HEK293T (cell line): ENCODE measurements at regions not wholly inside any gene's neighbourhood (a gene's known extent, or its start where the extent isn't known, plus 50 kb on each side); places are given as distances from the start of the nearest gene placed in this dataset.

Source experiments
- CTCF ChIA-PET: fragments of 350-600 bp; formaldehyde crosslinking; extraction: SDS; loops from one replicate; lab custom pipeline; 2021; ENCODE audit warnings: antibody characterized with exemption, inconsistent platforms; lab: Yijun Ruan, JAX
- POLR2A ChIA-PET: fragments of 350-600 bp; formaldehyde crosslinking; extraction: SDS; loops from one replicate; lab custom pipeline; 2020; ENCODE audit warnings: antibody characterized with exemption, inconsistent platforms; lab: Yijun Ruan, JAX
- DNase-seq: peaks from one replicate; pipeline ENCODE4 v3.0.0; 2012; ENCODE audit warnings: mixed read lengths; ENCODE audit errors: extremely low spot score
- ARNT ChIP-seq: fragments of 450-650 bp; IDR thresholded peaks from 2 replicates; pipeline ENCODE4 v1.6.1; 2017; ENCODE audit warnings: mild to moderate bottlenecking
- BHLHE40 ChIP-seq: fragments of 450-650 bp; IDR thresholded peaks from 2 replicates; pipeline ENCODE4 v1.6.1; 2016; ENCODE audit warnings: mild to moderate bottlenecking, moderate library complexity, borderline replicate concordance
- CTBP1 ChIP-seq: fragments of 450-650 bp; IDR thresholded peaks from 2 replicates; pipeline ENCODE4 v1.6.1; 2016; ENCODE audit warnings: borderline replicate concordance
- ELF4 ChIP-seq: fragments of 450-650 bp; IDR thresholded peaks from 2 replicates; pipeline ENCODE4 v1.6.1; 2017; ENCODE audit warnings: antibody characterized with exemption
- FOXA1 ChIP-seq: fragments of 450-650 bp; IDR thresholded peaks from 2 replicates; pipeline ENCODE4 v1.6.1; 2016; ENCODE audit warnings: mild to moderate bottlenecking
- FOXK2 ChIP-seq: fragments of 450-650 bp; IDR thresholded peaks from 2 replicates; pipeline ENCODE4 v1.6.1; 2016; ENCODE audit warnings: mild to moderate bottlenecking
- FOXM1 ChIP-seq: fragments of 450-650 bp; IDR thresholded peaks from 2 replicates; pipeline ENCODE4 v1.6.1; 2017; ENCODE audit warnings: mild to moderate bottlenecking, borderline replicate concordance
- HDGF ChIP-seq: fragments of 450-650 bp; IDR thresholded peaks from 2 replicates; pipeline ENCODE4 v1.6.1; 2017; ENCODE audit warnings: antibody characterized with exemption, borderline replicate concordance
- L3MBTL2 ChIP-seq: fragments of 450-650 bp; conservative IDR thresholded peaks from 2 replicates; pipeline ENCODE4 v1.6.1; 2016; ENCODE audit warnings: mild to moderate bottlenecking
- LEF1 ChIP-seq: fragments of 450-650 bp; IDR thresholded peaks from 2 replicates; pipeline ENCODE4 v1.6.1; 2017; ENCODE audit warnings: mild to moderate bottlenecking, borderline replicate concordance
- NFRKB ChIP-seq: fragments of 450-650 bp; IDR thresholded peaks from 2 replicates; pipeline ENCODE4 v1.6.1; 2016; ENCODE audit warnings: mild to moderate bottlenecking, moderate library complexity
- PKNOX1 ChIP-seq: fragments of 450-650 bp; IDR thresholded peaks from 2 replicates; pipeline ENCODE4 v1.6.1; 2016
- SP1 ChIP-seq: fragments of 450-650 bp; IDR thresholded peaks from 2 replicates; pipeline ENCODE4 v1.6.1; 2017
- SUZ12 ChIP-seq: fragments of 450-650 bp; IDR thresholded peaks from 2 replicates; pipeline ENCODE4 v1.6.1; 2016; ENCODE audit warnings: mild to moderate bottlenecking
- TARDBP ChIP-seq: fragments of 450-650 bp; IDR thresholded peaks from 2 replicates; pipeline ENCODE4 v1.6.1; 2016
- ZNF384 ChIP-seq: fragments of 450-650 bp; IDR thresholded peaks from 2 replicates; pipeline ENCODE4 v1.6.1; 2016

GRCh38 chr5:175252234-175252805 lies 191.7 kb downstream of the DRD1 start:
- TF ChIP-seq FOXA1 (no peak), PKNOX1 (no peak), CTBP1 (no peak), NFRKB (no peak), ZNF384 (no peak), BHLHE40 (no peak), LEF1 (no peak), TARDBP (no peak), FOXK2 (no peak)
- DNase-seq, result no peak
- CTCF ChIA-PET, result no interaction called here

GRCh38 chr5:175250426-175250825 lies 193.6 kb downstream of the DRD1 start:
- TF ChIP-seq TARDBP, result no peak
- DNase-seq, result no peak
- ChIA-PET CTCF (no interaction called here), POLR2A (no interaction called here)

More at GRCh38 chr5:175252234-175252805, 191.7 kb downstream of the DRD1 start:
- POLR2A ChIA-PET, result no interaction called here

DNA sequence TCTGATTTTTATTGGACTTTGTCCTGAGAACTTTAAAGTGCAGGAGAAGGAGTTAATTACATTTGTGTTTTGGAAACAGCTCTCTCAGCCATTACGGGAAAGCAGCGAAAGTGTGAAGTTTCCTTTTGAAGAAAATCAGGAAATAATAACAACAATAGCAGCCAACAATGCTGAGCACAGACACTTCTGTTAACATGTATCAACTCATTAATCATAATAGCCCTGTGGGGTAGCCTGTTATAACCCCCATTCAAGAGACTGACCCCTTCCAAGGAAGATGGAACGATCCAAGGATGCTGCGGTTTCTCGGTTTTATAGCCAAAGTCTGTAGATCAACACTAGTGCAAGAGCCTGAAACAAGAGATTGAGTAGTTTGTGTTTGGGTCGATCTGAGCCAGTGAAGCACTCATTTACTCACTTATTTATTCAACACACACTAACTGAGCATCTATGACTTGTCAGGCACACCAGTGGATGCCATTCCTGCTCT lies 195.5 kb downstream of the DRD1 start:
- DNase-seq, result no peak
- POLR2A ChIA-PET, result no interaction called here
- CTCF ChIA-PET, result no interaction called here
- TF ChIP-seq SUZ12 (no peak), SP1 (no peak), ZNF384 (no peak), L3MBTL2 (no peak), PKNOX1 (no peak)

DNA sequence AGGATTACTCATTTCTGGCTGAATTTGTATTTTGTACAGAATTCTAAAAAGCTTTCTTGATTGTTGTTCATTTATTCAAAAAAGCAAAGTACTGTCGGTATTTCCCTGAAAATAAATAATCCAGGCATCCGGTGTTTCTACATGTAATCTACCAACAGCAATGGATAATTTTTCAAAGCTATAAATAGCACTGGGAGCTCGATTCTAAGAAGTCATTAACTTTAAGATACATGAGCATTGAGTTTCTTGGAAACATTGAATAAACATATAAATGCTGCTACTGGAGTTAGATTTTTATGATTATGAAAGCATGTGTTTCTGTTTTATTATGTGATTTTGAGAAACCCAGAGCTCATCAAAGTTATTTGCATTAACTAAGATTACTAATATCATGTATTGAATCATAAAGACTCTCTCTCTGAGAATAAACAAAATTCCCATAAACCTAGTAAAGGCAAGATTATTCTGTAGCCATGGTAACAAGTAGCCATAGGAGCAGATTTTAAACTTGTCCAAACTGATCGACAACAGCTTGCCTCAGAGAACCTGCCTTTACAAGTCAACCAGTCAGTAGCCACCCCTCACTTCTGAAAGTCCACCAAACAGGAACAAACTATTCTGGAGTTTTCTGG lies 197.0 kb downstream of the DRD1 start:
- TF ChIP-seq FOXM1 (no peak), BHLHE40 (no peak), ZNF384 (no peak), FOXK2 (no peak), ELF4 (no peak), HDGF (no peak), CTBP1 (no peak), L3MBTL2 (no peak), LEF1 (no peak), SUZ12 (no peak), ARNT (no peak), TARDBP (no peak), FOXA1 (no peak), NFRKB (no peak), SP1 (no peak), PKNOX1 (no peak)
- CTCF ChIA-PET, result no interaction called here
- POLR2A ChIA-PET, result no interaction called here
- DNase-seq, result no peak

DNA sequence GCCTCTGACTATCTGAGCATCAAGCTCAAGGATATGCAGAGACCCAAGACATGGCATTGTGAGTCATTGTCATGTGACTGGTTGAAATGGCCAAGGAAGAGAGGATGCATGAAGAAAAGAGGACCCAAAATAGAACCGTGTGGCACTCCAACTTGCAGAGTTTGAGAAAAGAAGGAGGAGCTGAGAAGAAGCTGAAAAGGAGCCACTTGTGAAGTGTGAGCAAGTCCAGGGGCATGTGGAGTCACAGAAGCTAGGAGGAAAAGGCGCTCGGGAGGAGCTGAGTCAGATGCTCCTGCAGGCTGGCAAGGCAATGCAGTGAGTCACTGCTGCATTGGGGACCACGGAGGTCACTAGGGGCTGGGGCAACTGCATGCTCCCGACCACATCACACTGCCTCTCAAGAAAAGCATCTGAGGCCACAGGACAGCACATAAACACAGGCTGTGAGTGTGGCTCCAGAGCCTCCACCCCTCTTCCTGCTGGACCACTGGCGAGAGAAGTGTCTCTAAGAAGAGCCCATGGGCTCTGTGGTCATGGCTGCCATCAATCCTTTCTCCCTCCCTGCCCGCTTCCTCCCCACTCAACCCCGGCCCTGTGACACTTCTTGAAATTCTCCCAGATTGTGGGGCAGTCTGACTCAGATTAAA lies 197.6 kb downstream of the DRD1 start:
- no peak for DNase-seq
- ChIA-PET CTCF (no interaction called here), POLR2A (no interaction called here)
- no peak for TF ChIP-seq FOXA1

- no peak for DNase-seq
- CTCF ChIA-PET, result no interaction called here
- no peak for TF ChIP-seq SUZ12
- TF ChIP-seq ZNF384, result no peak
- no peak for TF ChIP-seq FOXA1
- TF ChIP-seq SP1, result no peak
- TF ChIP-seq CTBP1, result no peak
- no peak for TF ChIP-seq FOXK2
- no peak for TF ChIP-seq PKNOX1
- no peak for TF ChIP-seq BHLHE40
- no peak for TF ChIP-seq NFRKB
- TF ChIP-seq HDGF, result no peak
- no peak for TF ChIP-seq FOXM1
- no peak for TF ChIP-seq LEF1
- no peak for TF ChIP-seq ARNT
- no peak for TF ChIP-seq L3MBTL2
- no peak for TF ChIP-seq TARDBP
- TF ChIP-seq ELF4, result no peak
- POLR2A ChIA-PET, result no interaction called here
Measured at GRCh38 chr5:175243441-175243840, 200.5 kb downstream of the DRD1 start.
